ENCODE measurements at regions not wholly inside any gene's neighbourhood (a gene's known extent, or its start where the extent isn't known, plus 50 kb on each side); places are given as distances from the start of the nearest gene placed in this dataset.

DNA sequence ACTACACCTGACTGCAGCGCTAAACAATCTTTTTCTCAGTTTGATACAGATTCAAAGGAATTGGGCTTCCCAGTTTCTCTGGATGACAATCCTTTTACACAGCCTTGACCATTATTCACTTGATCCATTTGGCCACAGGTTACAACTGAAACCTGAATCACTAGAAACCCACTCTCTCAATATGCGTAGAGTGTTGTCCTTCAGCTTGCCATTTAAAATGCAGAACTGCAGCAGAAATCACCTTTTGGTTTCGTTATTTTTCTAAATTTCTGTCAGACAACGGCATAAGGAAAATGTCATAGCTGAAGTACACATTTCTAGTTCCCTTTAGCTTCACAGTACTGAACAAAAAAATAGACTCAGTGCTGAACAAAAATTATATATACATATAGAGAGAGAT lies 255.8 kb upstream of the TENM3 start:
- no peak for ATAC-seq (ENCODE audit: low read depth)
- Histone ChIP-seq H3K9ac (ENCODE audit: low read depth, low read length) (no peak overlapping the region), H3K36me3 (ENCODE audit: control insufficient read depth, insufficient read depth, low read length) (no peaks in the 10 kb centered on the region), H3K27ac (ENCODE audit: insufficient read depth, low read length) (no peak overlapping the region), H3K23ac (ENCODE audit: low read depth, low read length) (no peak overlapping the region), H3K27me3 (ENCODE audit: control insufficient read depth, insufficient read depth, low read length) (no peaks in the 10 kb centered on the region), H3K4ac (ENCODE audit: low read depth, low read length) (no peak overlapping the region), H4K5ac (ENCODE audit: low read depth, low read length) (no peak overlapping the region), H3K56ac (ENCODE audit: extremely low read depth, insufficient read depth, low read length) (no peak overlapping the region), H2BK120ac (ENCODE audit: low read depth, low read length) (no peak overlapping the region), H2AK9ac (replicated peaks; ENCODE audit: low read depth, low read length, poor library complexity) (no peak overlapping the region), H2BK5ac (ENCODE audit: low read depth, low read length, poor library complexity, severe bottlenecking) (no peak overlapping the region), H2AFZ (replicated peaks; ENCODE audit: low read length, poor library complexity) (no peak overlapping the region), H3K4me1 (ENCODE audit: control insufficient read depth, insufficient read depth, low read length) (no peaks in the 10 kb centered on the region), H3K14ac (replicated peaks; ENCODE audit: low read depth, low read length) (no peak overlapping the region), H3K79me1 (ENCODE audit: low read depth in 1 of 2, low read length in 2 of 2) (no peaks in the 10 kb centered on the region), H2AK5ac (ENCODE audit: low read depth, low read length) (no peak overlapping the region), H4K20me1 (ENCODE audit: insufficient read depth, low read length) (no peaks in the 10 kb centered on the region), H3K18ac (ENCODE audit: low read depth, low read length) (no peak overlapping the region), H4K91ac (ENCODE audit: insufficient read depth, low read depth, low read length) (no peak overlapping the region), H3K9me1 (ENCODE audit: insufficient read depth, low read length) (no peaks in the 10 kb centered on the region), H3K9me3 (ENCODE audit: control insufficient read depth, insufficient read depth, low read length) (no peaks in the 10 kb centered on the region), H2BK15ac (ENCODE audit: low read depth, low read length) (no peak overlapping the region), H2BK20ac (ENCODE audit: low read depth, low read length) (no peak overlapping the region), H3K4me2 (ENCODE audit: low read depth, low read length) (no peak overlapping the region), H3K4me3 (ENCODE audit: insufficient read depth, low read depth, low read length) (no peak overlapping the region), H4K8ac (ENCODE audit: low read depth in 2 of 2, low read length in 2 of 2) (no peak overlapping the region)
- BruUV-seq (replicated peaks), result no TSS peak
- ChIA-PET POLR2A (ENCODE audit: unreplicated experiment) (interaction anchor here (0.7 kb wide), 1 partner anchor 450 kb away, joined by 3 read pairs; no protein-coding TSS in a partner anchor), CTCF (no interaction called here)
- no peak for DNase-seq
- intact Hi-C loops (cut with micrococcal nuclease), result no loop called here
- in situ Hi-C loops (cut with MboI; ENCODE audit: low sequenced_read_pairs), result no loop called here
- dilution Hi-C loops (cut with HindIII; ENCODE audit: low sequenced_read_pairs, unreplicated experiment), result no loop called here
- WGBS, 2 experiments (ENCODE audit: extremely low coverage in 2 of 2, insufficient read length in 1 of 2), result 100% methylated on average over 2 of the region's 4 CpGs; no CpG with 5 or more reads in 1 of the 2 experiments
- TF ChIP-seq BHLHE40 (IDR thresholded peaks at IDR 0.05; ENCODE audit: low read depth, low read length) (no peak), NFE2L2 (IDR thresholded peaks at IDR 0.05; ENCODE audit: low read depth, low read length) (no peak), FOS (IDR thresholded peaks at IDR 0.05; ENCODE audit: low read depth, low read length) (no peak), MAZ (IDR thresholded peaks at IDR 0.05; ENCODE audit: borderline replicate concordance, low read depth, low read length) (no peak), POLR2A (IDR thresholded peaks at IDR 0.05; ENCODE audit: low read depth, low read length) (no peak), CHD1 (IDR thresholded peaks at IDR 0.05; ENCODE audit: low read depth, low read length) (no peak), MXI1 (IDR thresholded peaks at IDR 0.05; ENCODE audit: borderline replicate concordance, low read depth, low read length) (no peak), CEBPB (IDR thresholded peaks at IDR 0.05; ENCODE audit: low read depth, low read length) (no peak), SMC3 (IDR thresholded peaks at IDR 0.05; ENCODE audit: low read depth, low read length) (no peak), MAFK (IDR thresholded peaks at IDR 0.05; ENCODE audit: low read depth, low read length) (no peak), RFX5 (IDR thresholded peaks at IDR 0.05; ENCODE audit: low read depth, low read length) (no peak), RCOR1 (IDR thresholded peaks at IDR 0.05; ENCODE audit: insufficient replicate concordance, low read length) (no peak), RAD21 (IDR thresholded peaks at IDR 0.05; ENCODE audit: low read length) (no peak)
- TF ChIP-seq, protein P1, sequence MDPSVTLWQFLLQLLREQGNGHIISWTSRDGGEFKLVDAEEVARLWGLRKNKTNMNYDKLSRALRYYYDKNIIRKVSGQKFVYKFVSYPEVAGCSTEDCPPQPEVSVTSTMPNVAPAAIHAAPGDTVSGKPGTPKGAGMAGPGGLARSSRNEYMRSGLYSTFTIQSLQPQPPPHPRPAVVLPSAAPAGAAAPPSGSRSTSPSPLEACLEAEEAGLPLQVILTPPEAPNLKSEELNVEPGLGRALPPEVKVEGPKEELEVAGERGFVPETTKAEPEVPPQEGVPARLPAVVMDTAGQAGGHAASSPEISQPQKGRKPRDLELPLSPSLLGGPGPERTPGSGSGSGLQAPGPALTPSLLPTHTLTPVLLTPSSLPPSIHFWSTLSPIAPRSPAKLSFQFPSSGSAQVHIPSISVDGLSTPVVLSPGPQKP (IDR thresholded peaks at IDR 0.05; ENCODE audit: borderline replicate concordance, low read depth, low read length), result no peak
- TF ChIP-seq, protein P2, sequence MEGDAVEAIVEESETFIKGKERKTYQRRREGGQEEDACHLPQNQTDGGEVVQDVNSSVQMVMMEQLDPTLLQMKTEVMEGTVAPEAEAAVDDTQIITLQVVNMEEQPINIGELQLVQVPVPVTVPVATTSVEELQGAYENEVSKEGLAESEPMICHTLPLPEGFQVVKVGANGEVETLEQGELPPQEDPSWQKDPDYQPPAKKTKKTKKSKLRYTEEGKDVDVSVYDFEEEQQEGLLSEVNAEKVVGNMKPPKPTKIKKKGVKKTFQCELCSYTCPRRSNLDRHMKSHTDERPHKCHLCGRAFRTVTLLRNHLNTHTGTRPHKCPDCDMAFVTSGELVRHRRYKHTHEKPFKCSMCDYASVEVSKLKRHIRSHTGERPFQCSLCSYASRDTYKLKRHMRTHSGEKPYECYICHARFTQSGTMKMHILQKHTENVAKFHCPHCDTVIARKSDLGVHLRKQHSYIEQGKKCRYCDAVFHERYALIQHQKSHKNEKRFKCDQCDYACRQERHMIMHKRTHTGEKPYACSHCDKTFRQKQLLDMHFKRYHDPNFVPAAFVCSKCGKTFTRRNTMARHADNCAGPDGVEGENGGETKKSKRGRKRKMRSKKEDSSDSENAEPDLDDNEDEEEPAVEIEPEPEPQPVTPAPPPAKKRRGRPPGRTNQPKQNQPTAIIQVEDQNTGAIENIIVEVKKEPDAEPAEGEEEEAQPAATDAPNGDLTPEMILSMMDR (conservative IDR thresholded peaks at IDR 0.05; ENCODE audit: low read depth, low read length), result no peak
- TF ChIP-seq, protein P3, sequence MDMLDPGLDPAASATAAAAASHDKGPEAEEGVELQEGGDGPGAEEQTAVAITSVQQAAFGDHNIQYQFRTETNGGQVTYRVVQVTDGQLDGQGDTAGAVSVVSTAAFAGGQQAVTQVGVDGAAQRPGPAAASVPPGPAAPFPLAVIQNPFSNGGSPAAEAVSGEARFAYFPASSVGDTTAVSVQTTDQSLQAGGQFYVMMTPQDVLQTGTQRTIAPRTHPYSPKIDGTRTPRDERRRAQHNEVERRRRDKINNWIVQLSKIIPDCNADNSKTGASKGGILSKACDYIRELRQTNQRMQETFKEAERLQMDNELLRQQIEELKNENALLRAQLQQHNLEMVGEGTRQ (IDR thresholded peaks at IDR 0.05; ENCODE audit: low read depth, low read length), result no peak

Measured in IMR-90 (cell line).